Bone marrow (tissue), 2 donors: ENCODE measurements at regions not wholly inside any gene's neighbourhood (a gene's known extent, or its start where the extent isn't known, plus 50 kb on each side); places are given as distances from the start of the nearest gene placed in this dataset.
"Not testable (repeated sequence)": the region's sequence is repeated elsewhere in the genome, so short reads cannot be mapped to it uniquely, and the experiment has no call there.

Experiments used
- DNase-seq, 2 donors: peaks; one replicate each; lab custom pipeline; 2025; lab: John Stamatoyannopoulos, UW

DNA sequence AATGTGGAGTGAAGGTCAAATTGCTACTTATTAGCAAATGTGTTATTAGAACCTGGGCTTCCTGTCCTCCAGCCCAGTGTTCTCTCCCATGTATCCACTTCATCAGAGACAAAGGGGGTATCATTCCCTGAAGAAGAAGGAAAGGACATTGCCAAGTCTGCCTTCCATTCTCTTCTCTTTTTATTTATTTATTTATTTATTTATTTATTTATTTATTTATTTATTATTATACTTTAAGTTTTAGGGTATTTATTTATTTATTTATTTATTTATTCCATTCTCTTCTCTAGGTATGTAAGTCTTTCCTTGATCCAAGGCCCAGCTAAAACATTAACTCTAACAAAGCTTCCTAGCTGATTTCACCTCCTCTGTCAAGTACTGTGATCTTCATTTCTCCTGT, 277.8 kb upstream of the DNAJC19 start:
- no peak for DNase-seq

GRCh38 chr3:181265750-181266333, 276.3 kb upstream of the DNAJC19 start:
- DNase-seq = peak in 1 of 2 donors; percentile 8

DNA sequence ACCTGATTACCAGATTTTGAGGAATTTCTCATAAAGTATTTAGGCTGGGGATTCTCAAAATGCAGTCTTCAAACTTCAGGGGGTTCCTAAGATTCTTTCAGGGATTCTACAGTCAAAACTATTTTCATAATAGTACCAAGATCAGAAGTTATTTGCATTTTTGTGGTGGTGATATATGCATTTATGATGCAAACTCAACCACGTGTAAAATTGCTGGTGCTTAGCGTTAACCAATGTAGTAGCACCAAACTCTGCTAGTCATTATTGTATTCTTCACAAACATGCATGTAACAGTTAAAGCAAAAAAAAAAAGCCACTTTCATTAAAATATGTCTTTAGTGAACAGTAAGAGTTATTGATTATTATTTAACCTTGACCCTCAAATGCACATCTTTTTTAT, 274.9 kb upstream of the DNAJC19 start:
- no peak for DNase-seq

GRCh38 chr3:181253796-181254195, 264.3 kb upstream of the DNAJC19 start:
- no peak for DNase-seq

DNA sequence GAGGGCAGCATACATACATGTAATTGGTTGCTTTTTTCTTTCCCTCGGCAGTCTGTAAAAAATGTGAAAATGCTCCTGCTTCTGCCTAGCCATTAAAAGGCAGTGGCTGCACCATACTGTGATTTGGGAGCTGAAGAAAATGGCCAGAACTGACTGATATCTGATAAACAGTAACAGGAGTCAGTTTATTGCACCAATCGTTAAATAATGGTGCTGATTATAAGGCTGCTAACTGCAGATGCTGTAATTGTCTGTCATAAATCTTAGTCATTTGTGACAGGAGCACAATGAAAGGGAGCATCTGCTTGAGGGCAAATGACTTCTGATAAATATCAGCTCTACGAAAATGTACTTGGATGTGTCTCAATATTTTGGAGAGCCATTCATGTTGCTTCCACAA, 263.1 kb upstream of the DNAJC19 start:
- no peak for DNase-seq

DNA sequence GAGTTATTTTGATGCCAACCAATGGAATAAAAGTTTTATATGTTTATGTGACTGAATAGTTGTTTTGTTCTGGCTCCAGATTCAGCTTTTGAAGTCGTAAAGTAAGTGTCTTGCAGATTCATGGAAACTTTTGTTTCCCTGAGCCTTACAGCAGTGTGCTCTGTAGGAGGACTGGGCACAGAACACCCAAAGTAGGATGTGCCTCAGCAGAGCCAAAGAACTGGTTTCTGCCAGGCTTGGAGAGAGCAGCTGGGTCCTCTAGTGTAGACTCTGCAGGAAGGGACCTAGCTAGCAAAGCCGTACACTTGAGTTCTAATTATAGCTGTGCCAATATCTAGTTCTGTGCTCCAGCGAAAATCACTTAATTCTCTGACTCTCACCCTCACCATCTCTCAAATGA, 261.2 kb upstream of the DNAJC19 start:
- no peak for DNase-seq

GRCh38 chr3:181239441-181239840, 249.9 kb upstream of the DNAJC19 start:
- no peak for DNase-seq

- no peak for DNase-seq
Observed at GRCh38 chr3:181230258-181230657, 240.7 kb upstream of the DNAJC19 start.

DNA sequence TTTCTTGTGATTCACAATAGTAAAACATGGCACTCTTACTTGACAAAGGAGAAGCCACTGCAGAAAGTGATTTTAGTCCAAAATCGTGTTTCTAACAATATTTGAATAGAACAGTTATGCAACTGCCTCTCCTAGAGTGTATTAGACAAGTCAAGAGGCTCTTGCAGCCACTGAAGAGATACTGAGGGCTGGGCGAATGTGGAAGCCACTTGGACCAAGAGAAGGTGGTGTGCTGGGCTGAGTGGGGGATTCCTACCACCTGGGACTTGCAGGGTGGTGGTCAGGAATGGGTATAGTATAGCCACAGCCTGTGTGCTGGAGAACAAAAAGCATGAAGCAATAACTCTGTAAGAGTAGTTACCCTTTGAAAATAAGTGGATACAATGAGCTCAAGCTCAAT, 223.8 kb upstream of the DNAJC19 start:
- no peak for DNase-seq

- DNase-seq = no peak
Observed at GRCh38 chr3:181212271-181212670, 222.7 kb upstream of the DNAJC19 start.

GRCh38 chr3:181210275-181210674, 220.7 kb upstream of the DNAJC19 start:
- no peak for DNase-seq

- no peak for DNase-seq
Observed at GRCh38 chr3:181189556-181189955, 200.0 kb upstream of the DNAJC19 start.

GRCh38 chr3:181183764-181184163, 194.2 kb upstream of the DNAJC19 start:
- no peak for DNase-seq

DNA sequence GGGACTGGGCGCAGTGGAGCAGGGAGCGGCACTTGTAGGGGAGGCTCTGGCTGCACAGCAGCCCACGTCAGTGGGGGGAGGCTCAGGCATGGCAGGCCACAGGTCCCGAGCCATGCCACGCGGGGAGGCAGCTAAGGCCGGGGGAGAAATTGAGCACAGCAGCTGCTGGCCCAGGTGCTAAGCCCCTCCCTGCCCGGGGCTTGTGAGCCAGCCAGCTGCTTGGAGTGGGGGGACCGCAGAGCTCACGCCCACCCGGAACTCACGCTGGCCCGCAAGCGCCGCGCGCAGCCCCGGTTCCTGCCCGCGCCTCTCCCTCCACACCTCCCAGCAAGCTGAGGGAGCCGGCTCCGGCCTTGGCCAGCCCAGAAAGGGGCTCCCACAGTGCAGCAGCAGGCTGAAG, 193.5 kb upstream of the DNAJC19 start:
- not testable (repeated sequence) for DNase-seq

- DNase-seq = no peak
Observed at GRCh38 chr3:181178991-181179390, 189.5 kb upstream of the DNAJC19 start.

- peak in 1 of 2 donors; percentile 38 for DNase-seq
Observed at GRCh38 chr3:181176601-181177000, 187.1 kb upstream of the DNAJC19 start.

- no peak for DNase-seq
Observed at GRCh38 chr3:181174676-181175233, 185.2 kb upstream of the DNAJC19 start.

DNA sequence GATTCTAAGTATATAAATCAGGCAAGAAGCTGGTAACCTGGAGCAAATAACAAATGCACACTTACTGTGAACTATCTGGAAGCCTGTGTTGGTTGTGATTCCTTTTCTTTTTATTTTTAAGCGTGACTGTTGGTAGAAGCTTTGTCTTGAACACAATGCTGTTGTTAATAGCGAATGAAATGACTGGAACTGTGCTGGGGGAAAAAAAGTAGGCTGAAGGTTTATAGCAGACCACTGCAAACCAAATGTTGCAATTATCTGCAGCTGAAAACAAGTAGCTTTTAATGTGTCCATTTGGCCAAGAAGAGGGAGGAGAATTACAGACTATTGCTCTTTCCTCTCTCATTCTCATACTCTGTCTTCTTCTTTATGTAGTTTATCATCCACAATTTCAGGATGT, 184.5 kb upstream of the DNAJC19 start:
- DNase-seq = no peak

- no peak for DNase-seq
Observed at GRCh38 chr3:181173227-181173626, 183.7 kb upstream of the DNAJC19 start.

DNA sequence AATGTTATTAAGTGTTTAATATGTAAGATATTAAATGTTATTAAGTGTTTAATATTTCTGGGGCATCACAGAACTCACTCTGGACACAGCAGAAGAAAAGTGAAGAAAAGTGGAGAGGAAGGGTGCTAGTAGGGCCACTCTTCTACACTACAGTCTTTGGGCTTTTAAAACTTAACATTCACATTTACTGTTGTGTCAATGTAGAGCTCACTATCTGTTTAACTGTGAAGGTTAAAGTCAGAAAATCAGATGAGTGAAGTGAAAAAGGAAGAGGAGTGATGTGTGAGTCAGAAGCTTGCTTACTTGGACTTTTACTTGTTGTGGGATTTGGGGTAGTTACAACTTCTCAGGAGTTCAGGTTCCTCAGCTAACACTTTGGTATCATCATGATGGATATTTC, 145.3 kb upstream of the DNAJC19 start:
- no peak for DNase-seq

- DNase-seq = no peak
Observed at GRCh38 chr3:181133832-181134231, 144.3 kb upstream of the DNAJC19 start.

- no peak for DNase-seq
Observed at GRCh38 chr3:181105646-181106045, 116.1 kb upstream of the DNAJC19 start.

GRCh38 chr3:181103605-181104004, 114.1 kb upstream of the DNAJC19 start:
- DNase-seq = no peak

- DNase-seq = no peak
Observed at GRCh38 chr3:181086011-181086410, 96.5 kb upstream of the DNAJC19 start.
